BLaER1 (cell line): ENCODE measurements at regions not wholly inside any gene's neighbourhood (a gene's known extent, or its start where the extent isn't known, plus 50 kb on each side); places are given as distances from the start of the nearest gene placed in this dataset.
"Not testable (repeated sequence)": the region's sequence is repeated elsewhere in the genome, so short reads cannot be mapped to it uniquely, and the experiment has no call there.

Source experiments
- H3K27ac ChIP-seq: shearing (Covaris generic); formaldehyde crosslinking; 2 replicates; pipeline ENCODE4 v1.8.1; 2022
- H3K27me3 ChIP-seq: shearing (Covaris generic); formaldehyde crosslinking; 2 replicates; pipeline ENCODE4 v1.8.1; 2022
- H3K36me3 ChIP-seq: shearing (Covaris generic); formaldehyde crosslinking; 2 replicates; pipeline ENCODE4 v1.8.1; 2022
- H3K4me1 ChIP-seq: shearing (Covaris generic); formaldehyde crosslinking; 2 replicates; pipeline ENCODE4 v1.8.1; 2022
- H3K4me2 ChIP-seq: shearing (Covaris generic); formaldehyde crosslinking; 2 replicates; pipeline ENCODE4 v1.8.1; 2022
- H3K4me3 ChIP-seq: shearing (Covaris generic); formaldehyde crosslinking; 2 replicates; pipeline ENCODE4 v1.8.1; 2022
- H3K9ac ChIP-seq: shearing (Covaris generic); formaldehyde crosslinking; 2 replicates; pipeline ENCODE4 v1.8.1; 2022
- H3K9me3 ChIP-seq: shearing (Covaris generic); formaldehyde crosslinking; 2 replicates; pipeline ENCODE4 v1.8.1; 2022
- H4K20me1 ChIP-seq: shearing (Covaris generic); formaldehyde crosslinking; 2 replicates; pipeline ENCODE4 v1.8.1; 2022
- Cebpa-rat ChIP-seq: shearing (Covaris generic); IDR thresholded peaks from 2 replicates; pipeline ENCODE4 v1.8.1; 2022

DNA sequence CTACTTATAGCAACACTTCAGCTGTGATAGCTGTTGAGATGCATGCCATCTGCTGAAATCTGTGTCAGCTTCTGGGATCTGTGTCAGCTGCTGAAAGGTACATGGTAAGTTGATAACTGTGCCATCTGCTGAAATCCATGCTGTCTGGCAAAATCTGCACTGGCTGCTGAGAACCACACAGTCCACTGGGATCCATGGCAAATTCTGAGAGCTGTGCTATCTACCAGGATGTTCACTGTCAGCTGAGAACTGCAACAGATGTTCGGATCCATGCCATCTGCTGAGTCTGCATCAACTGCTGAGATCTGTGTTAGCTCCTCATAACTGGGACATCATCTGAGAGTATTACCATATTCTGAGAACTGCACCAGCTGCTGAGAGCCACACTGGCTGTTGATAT is 430.5 kb upstream of the POU3F4 start:
- no peaks in the 10 kb centered on the region for H3K4me1 ChIP-seq
- no peak for TF ChIP-seq Cebpa-rat
- H3K27me3 ChIP-seq: 0 out of 2 replicates have a peak, but pooled peaks cover 9% of the 10 kb centered on the region
- no peak overlapping the region for H3K27ac ChIP-seq
- H3K9ac ChIP-seq: no peak overlapping the region
- no peaks in the 10 kb centered on the region for H3K36me3 ChIP-seq
- H3K4me3 ChIP-seq: no peak overlapping the region
- H3K9me3 ChIP-seq: no peaks in the 10 kb centered on the region; the same call in 1 of the 2 replicates
- H4K20me1 ChIP-seq: no peaks in the 10 kb centered on the region
- H3K4me2 ChIP-seq: no peak overlapping the region

DNA sequence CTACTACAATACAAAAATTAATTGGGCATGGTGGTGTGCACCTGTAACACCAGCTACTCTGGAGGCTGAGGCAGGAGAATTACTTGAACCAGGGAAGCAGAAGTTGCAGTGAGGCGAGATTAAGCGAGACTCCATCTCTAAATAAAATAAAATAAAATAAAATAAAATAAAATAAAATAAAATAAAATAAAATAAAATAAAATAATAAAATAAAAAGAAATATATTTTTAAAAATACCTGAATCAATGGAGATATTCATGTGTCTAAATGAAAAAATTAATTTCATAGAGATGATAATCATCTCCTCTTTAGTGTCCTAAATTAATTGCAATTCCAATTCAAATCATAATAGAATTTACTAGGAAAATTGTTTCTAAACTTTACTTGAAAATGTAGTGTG is 406.1 kb upstream of the POU3F4 start:
- Histone ChIP-seq H3K9me3 (peaks cover under 1% of the 10 kb centered on the region; the same call in 1 of the 2 replicates), H3K27ac (no peak overlapping the region), H3K4me1 (no peaks in the 10 kb centered on the region), H3K4me2 (no peak overlapping the region), H3K36me3 (no peaks in the 10 kb centered on the region), H4K20me1 (no peaks in the 10 kb centered on the region; the same call in 1 of the 2 replicates), H3K9ac (no peak overlapping the region), H3K27me3 (peaks cover 28% of the 10 kb centered on the region), H3K4me3 (no peak overlapping the region)
- TF ChIP-seq Cebpa-rat: no peak

GRCh38 chrX:83108278-83108677 is 399.8 kb upstream of the POU3F4 start:
- no peak overlapping the region for H3K9ac ChIP-seq
- H3K36me3 ChIP-seq: no peaks in the 10 kb centered on the region
- H4K20me1 ChIP-seq: no peaks in the 10 kb centered on the region; the same call in 1 of the 2 replicates
- H3K4me2 ChIP-seq: no peak overlapping the region
- H3K27ac ChIP-seq: no peak overlapping the region
- peaks cover 50% of the 10 kb centered on the region for H3K27me3 ChIP-seq
- H3K9me3 ChIP-seq: no peaks in the 10 kb centered on the region
- no peaks in the 10 kb centered on the region for H3K4me1 ChIP-seq
- no peak for TF ChIP-seq Cebpa-rat
- no peak overlapping the region for H3K4me3 ChIP-seq

DNA sequence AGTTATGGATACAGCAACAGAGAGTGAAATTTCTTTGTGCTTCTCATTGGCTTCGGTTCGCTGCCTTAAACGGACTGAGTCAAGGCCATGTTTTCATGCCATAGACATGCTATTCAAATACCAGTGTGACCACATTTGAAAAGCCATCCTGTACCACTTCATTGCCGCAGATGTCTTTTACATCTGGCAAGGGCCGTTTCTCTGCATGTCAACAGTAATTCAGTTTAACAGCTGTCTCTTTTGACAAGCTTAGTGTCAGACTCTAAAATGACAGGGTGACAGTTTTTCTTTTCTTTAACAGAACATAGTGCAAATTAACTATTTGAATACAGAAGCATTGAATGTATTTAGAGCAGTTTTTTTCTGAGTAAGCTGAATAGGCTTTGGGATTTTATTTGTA is 362.2 kb upstream of the POU3F4 start:
- Histone ChIP-seq H3K9ac (no peak overlapping the region), H3K4me3 (no peak overlapping the region), H4K20me1 (no peaks in the 10 kb centered on the region), H3K9me3 (no peaks in the 10 kb centered on the region), H3K36me3 (no peaks in the 10 kb centered on the region), H3K27me3 (peaks cover 67% of the 10 kb centered on the region), H3K4me2 (no peak overlapping the region), H3K27ac (no peak overlapping the region), H3K4me1 (no peaks in the 10 kb centered on the region)
- TF ChIP-seq Cebpa-rat: no peak

- Histone ChIP-seq H3K4me1 (no peaks in the 10 kb centered on the region), H4K20me1 (peaks cover 12% of the 10 kb centered on the region; the same call in 1 of the 2 replicates), H3K27me3 (peaks cover 34% of the 10 kb centered on the region), H3K36me3 (no peaks in the 10 kb centered on the region), H3K4me2 (no peak overlapping the region), H3K4me3 (no peak overlapping the region), H3K27ac (no peak overlapping the region), H3K9ac (no peak overlapping the region), H3K9me3 (no peaks in the 10 kb centered on the region)
- TF ChIP-seq Cebpa-rat: no peak
Measured at GRCh38 chrX:83160096-83160495, 348.0 kb upstream of the POU3F4 start.

- not testable (repeated sequence) for H3K9ac ChIP-seq, H3K4me1 ChIP-seq, H3K4me3 ChIP-seq, H3K4me2 ChIP-seq, H3K36me3 ChIP-seq, H3K9me3 ChIP-seq, H3K27ac ChIP-seq
- peaks cover 12% of the 10 kb centered on the region; the same call in 1 of the 2 replicates for H4K20me1 ChIP-seq
- H3K27me3 ChIP-seq: peaks cover 43% of the 10 kb centered on the region
Measured at GRCh38 chrX:83164063-83164462, 344.0 kb upstream of the POU3F4 start.

- no peaks in the 10 kb centered on the region for H3K9me3 ChIP-seq
- no peaks in the 10 kb centered on the region for H3K4me1 ChIP-seq
- H3K4me3 ChIP-seq: no peak overlapping the region
- H3K27ac ChIP-seq: no peak overlapping the region
- no peak overlapping the region for H3K4me2 ChIP-seq
- no peaks in the 10 kb centered on the region for H3K36me3 ChIP-seq
- TF ChIP-seq Cebpa-rat: no peak
- no peaks in the 10 kb centered on the region for H4K20me1 ChIP-seq
- H3K27me3 ChIP-seq: peaks cover 19% of the 10 kb centered on the region
- H3K9ac ChIP-seq: no peak overlapping the region
Measured at GRCh38 chrX:83169683-83170082, 338.4 kb upstream of the POU3F4 start.

GRCh38 chrX:83185010-83185409 is 323.1 kb upstream of the POU3F4 start:
- no peak overlapping the region for H3K4me2 ChIP-seq
- H3K36me3 ChIP-seq: no peaks in the 10 kb centered on the region
- no peak overlapping the region for H3K9ac ChIP-seq
- no peaks in the 10 kb centered on the region for H3K4me1 ChIP-seq
- H3K4me3 ChIP-seq: no peak overlapping the region
- no peaks in the 10 kb centered on the region for H3K9me3 ChIP-seq
- no peak for TF ChIP-seq Cebpa-rat
- H4K20me1 ChIP-seq: no peaks in the 10 kb centered on the region
- no peak overlapping the region for H3K27ac ChIP-seq
- peaks cover 64% of the 10 kb centered on the region for H3K27me3 ChIP-seq

DNA sequence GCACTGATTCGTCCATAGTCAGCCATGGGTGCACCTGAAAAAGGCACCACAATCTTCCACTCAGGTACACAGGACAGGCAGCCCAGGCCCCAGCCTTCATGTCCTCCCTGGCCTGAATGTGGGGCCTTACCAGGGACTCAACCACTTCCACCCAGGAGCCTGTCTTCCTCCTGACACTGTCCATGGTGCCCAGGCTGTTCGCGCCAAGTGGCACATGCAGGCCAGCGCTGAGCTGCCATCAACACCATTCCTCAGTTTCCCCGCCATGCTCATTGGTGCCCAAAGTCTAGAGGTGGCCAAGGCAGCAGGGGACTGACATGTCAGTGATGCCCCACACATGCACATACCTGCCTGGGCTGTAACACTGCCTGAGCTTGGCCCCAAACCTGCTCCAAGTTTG is 322.2 kb upstream of the POU3F4 start:
- no peaks in the 10 kb centered on the region for H4K20me1 ChIP-seq
- no peaks in the 10 kb centered on the region for H3K9me3 ChIP-seq
- no peaks in the 10 kb centered on the region for H3K4me1 ChIP-seq
- H3K4me2 ChIP-seq: no peak overlapping the region
- H3K4me3 ChIP-seq: no peak overlapping the region
- peaks cover 60% of the 10 kb centered on the region for H3K27me3 ChIP-seq
- no peak overlapping the region for H3K9ac ChIP-seq
- H3K36me3 ChIP-seq: no peaks in the 10 kb centered on the region
- no peak overlapping the region for H3K27ac ChIP-seq
- no peak for TF ChIP-seq Cebpa-rat

DNA sequence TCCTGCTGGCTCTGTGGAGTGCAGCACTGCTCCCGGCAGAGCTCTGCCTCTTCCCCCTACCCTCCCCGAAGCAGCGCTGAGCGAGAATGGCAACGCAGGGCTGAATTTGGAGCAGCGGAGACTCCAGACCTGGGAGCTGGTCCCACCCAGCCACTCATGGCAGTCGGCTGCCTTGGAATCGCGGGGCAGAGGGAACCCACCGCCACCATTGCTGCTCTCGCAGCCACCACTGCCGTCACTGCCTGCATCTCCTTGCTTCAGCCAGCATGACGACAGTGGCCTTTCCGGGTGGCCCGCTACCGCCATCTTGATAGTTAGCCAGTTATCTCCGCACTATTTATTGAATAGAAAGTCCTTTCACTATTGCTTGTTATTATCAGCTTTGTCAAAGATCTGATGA is 321.5 kb upstream of the POU3F4 start:
- H3K9me3 ChIP-seq: no peaks in the 10 kb centered on the region
- H4K20me1 ChIP-seq: no peaks in the 10 kb centered on the region
- H3K4me2 ChIP-seq: no peak overlapping the region
- no peak overlapping the region for H3K4me3 ChIP-seq
- no peak for TF ChIP-seq Cebpa-rat
- H3K27ac ChIP-seq: no peak overlapping the region
- no peaks in the 10 kb centered on the region for H3K4me1 ChIP-seq
- H3K36me3 ChIP-seq: no peaks in the 10 kb centered on the region
- peaks cover 58% of the 10 kb centered on the region for H3K27me3 ChIP-seq
- H3K9ac ChIP-seq: no peak overlapping the region
